Nephron (organoid): ENCODE measurements at regions not wholly inside any gene's neighbourhood (a gene's known extent, or its start where the extent isn't known, plus 50 kb on each side); places are given as distances from the start of the nearest gene placed in this dataset.

Experiments
- H3K27ac Mint-ChIP-seq, 3 experiments: 2 replicates each; pipeline ENCODE4 v1.8.0; 2020; ENCODE audit warnings: mixed read lengths in 3 of 3, mild to moderate bottlenecking in 2 of 3, moderate library complexity in 1 of 3
- H3K27me3 Mint-ChIP-seq: 2 replicates; pipeline ENCODE4 v1.8.0; 2021; ENCODE audit warnings: low read depth, mild to moderate bottlenecking, moderate library complexity, mixed read lengths
- H3K36me3 Mint-ChIP-seq: 2 replicates; pipeline ENCODE4 v1.8.0; 2020; ENCODE audit warnings: low read depth, mixed read lengths
- H3K4me1 Mint-ChIP-seq: 2 replicates; pipeline ENCODE4 v1.8.0; 2020; ENCODE audit warnings: mixed read lengths
- H3K4me3 Mint-ChIP-seq, 3 experiments: 2 replicates each; pipeline ENCODE4 v1.8.0; 2020; ENCODE audit warnings: mild to moderate bottlenecking in 3 of 3, mixed read lengths in 3 of 3, moderate library complexity in 2 of 3
- H3K9me3 Mint-ChIP-seq: 2 replicates; pipeline ENCODE4 v1.8.0; 2020; ENCODE audit warnings: mixed read lengths
- CTCF ChIP-seq, 3 experiments: fragments of 200-600 bp; sonication (generic); IDR thresholded peaks; one replicate each; pipeline ENCODE4 v1.5.0; 2021; ENCODE audit warnings: antibody characterized with exemption in 3 of 3; ENCODE audit not compliant: unreplicated experiment in 3 of 3

GRCh38 chr3:193980326-193980725 lies 155.6 kb upstream of the HES1 start:
- Mint-ChIP-seq H3K27me3 (peaks cover 24% of the 10 kb centered on the region), H3K4me3 (peak overlapping the region in 1 of 3 experiments; percentile 13)
- TF ChIP-seq CTCF (IDR thresholded peaks at IDR 0.05; ENCODE audit: unreplicated experiment in 3 of 3) = no peak

GRCh38 chr3:193980905-193981304 lies 155.0 kb upstream of the HES1 start:
- H3K27ac Mint-ChIP-seq = peak overlapping the region in 2 of 3 experiments; percentile 29 to 60

More at GRCh38 chr3:193980326-193980725, 155.6 kb upstream of the HES1 start:
- Mint-ChIP-seq H3K27ac (peak overlapping the region in 2 of 3 experiments; percentile 29 to 46), H3K4me1 (peaks cover 61% of the 10 kb centered on the region), H3K9me3 (no peaks in the 10 kb centered on the region), H3K36me3 (no peaks in the 10 kb centered on the region)

GRCh38 chr3:193981504-193981903 lies 154.4 kb upstream of the HES1 start:
- H3K27me3 Mint-ChIP-seq = peaks cover 18% of the 10 kb centered on the region
- no peak for TF ChIP-seq CTCF (IDR thresholded peaks at IDR 0.05; ENCODE audit: unreplicated experiment in 3 of 3)

More at GRCh38 chr3:193980905-193981304, 155.0 kb upstream of the HES1 start:
- TF ChIP-seq CTCF (IDR thresholded peaks at IDR 0.05; ENCODE audit: unreplicated experiment in 3 of 3) = no peak
- H3K4me1 Mint-ChIP-seq = peaks cover 55% of the 10 kb centered on the region
- peaks cover 18% of the 10 kb centered on the region for H3K27me3 Mint-ChIP-seq
- no peaks in the 10 kb centered on the region for H3K9me3 Mint-ChIP-seq
- H3K36me3 Mint-ChIP-seq = no peaks in the 10 kb centered on the region
- H3K4me3 Mint-ChIP-seq = no peak overlapping the region

GRCh38 chr3:193982258-193982659 lies 153.7 kb upstream of the HES1 start:
- Mint-ChIP-seq H3K4me3 (no peak overlapping the region), H3K36me3 (no peaks in the 10 kb centered on the region), H3K27me3 (peaks cover 17% of the 10 kb centered on the region), H3K9me3 (no peaks in the 10 kb centered on the region), H3K27ac (peak overlapping the region in 1 of 3 experiments; percentile 35), H3K4me1 (peaks cover 60% of the 10 kb centered on the region)
- TF ChIP-seq CTCF (IDR thresholded peaks at IDR 0.05; ENCODE audit: unreplicated experiment in 3 of 3) = no peak

More at GRCh38 chr3:193981504-193981903, 154.4 kb upstream of the HES1 start:
- Mint-ChIP-seq H3K9me3 (no peaks in the 10 kb centered on the region), H3K27ac (no peak overlapping the region), H3K4me1 (peaks cover 53% of the 10 kb centered on the region), H3K4me3 (no peak overlapping the region), H3K36me3 (no peaks in the 10 kb centered on the region)

- Mint-ChIP-seq H3K27me3 (peaks cover 9% of the 10 kb centered on the region), H3K36me3 (no peaks in the 10 kb centered on the region), H3K9me3 (no peaks in the 10 kb centered on the region), H3K27ac (peak overlapping the region in 1 of 3 experiments; percentile 23), H3K4me3 (no peak overlapping the region), H3K4me1 (peaks cover 57% of the 10 kb centered on the region)
- TF ChIP-seq CTCF (IDR thresholded peaks at IDR 0.05; ENCODE audit: unreplicated experiment in 3 of 3) = no peak
Measured at GRCh38 chr3:193983846-193984818, 151.8 kb upstream of the HES1 start.
